Prostate gland (tissue), 2 donors: ENCODE measurements at regions not wholly inside any gene's neighbourhood (a gene's known extent, or its start where the extent isn't known, plus 50 kb on each side); places are given as distances from the start of the nearest gene placed in this dataset.

Experiments
- DNase-seq: peaks from one replicate; pipeline ENCODE4 v3.0.0-alpha.2; 2019; ENCODE audit warnings: low spot score
- H3K27ac ChIP-seq, 2 donors: fragments of 200-600 bp; sonication (generic); 2 replicates each; pipeline ENCODE4 v1.5.1; 2017 to 2019
- H3K27me3 ChIP-seq: fragments of 200-600 bp; sonication (generic); replicated peaks from 2 replicates; pipeline ENCODE4 v1.5.1; 2019; ENCODE audit not compliant: insufficient read depth
- H3K36me3 ChIP-seq, 2 donors: fragments of 200-600 bp; sonication (generic); 1 replicate in 1 of 2; 2 replicates in 1 of 2; pipeline versions ENCODE4 v1.5.1 to v1.8.1; 2017 to 2019
- H3K4me1 ChIP-seq: fragments of 200-600 bp; sonication (generic); replicated peaks from 2 replicates; pipeline ENCODE4 v1.5.1; 2019
- H3K4me3 ChIP-seq, 2 donors: fragments of 200-600 bp; sonication (generic); 2 replicates each; pipeline ENCODE4 v1.5.1; 2017 to 2019
- H3K9me3 ChIP-seq: fragments of 200-600 bp; sonication (generic); 2 replicates; pipeline ENCODE4 v1.5.1; 2017
- CTCF ChIP-seq, 4 experiments: fragments of 200-600 bp in 2 of 4; fragments of 450-650 bp in 2 of 4; sonication (generic) in 2 of 4; IDR thresholded peaks; 1 replicate in 3 of 4; 2 replicates in 1 of 4; pipeline ENCODE4 v1.5.1; 2016 to 2019; ENCODE audit warnings: antibody characterized with exemption in 4 of 4, mild to moderate bottlenecking in 2 of 4, moderate library complexity in 2 of 4
- POLR2A ChIP-seq: fragments of 450-650 bp; IDR thresholded peaks from one replicate; pipeline ENCODE4 v1.6.1; 2016; ENCODE audit warnings: antibody characterized with exemption, mild to moderate bottlenecking
- POLR2AphosphoS5 ChIP-seq: sonication (generic); formaldehyde crosslinking; IDR thresholded peaks from one replicate; pipeline ENCODE4 v1.6.1; 2017; ENCODE audit warnings: antibody characterized with exemption
- WGBS: methylation state at CpG from one replicate; pipeline ENCODE4 v1.1.5; 2018; 5-methylcytosine and 5-hydroxymethylcytosine counted together
- intact Hi-C: fragments of 100-400 bp; cut with DNase I; formaldehyde crosslinking; loops from one replicate; pipeline ENCODE4 v1.14.2; 2022

- DNase-seq = no peak
- TF ChIP-seq CTCF (IDR thresholded peaks at IDR 0.05) (no peak), POLR2A (no peak), POLR2AphosphoS5 (no peak)
- Histone ChIP-seq H3K4me3 (no peak overlapping the region), H3K27ac (no peak overlapping the region), H3K4me1 (no peaks in the 10 kb centered on the region), H3K36me3 (no peaks in the 10 kb centered on the region), H3K9me3 (no peaks in the 10 kb centered on the region), H3K27me3 (no peaks in the 10 kb centered on the region)
- WGBS = 35% methylated on average over 1 of the region's 1 CpG
- intact Hi-C loops = no loop called here
These were observed 336.8 kb downstream of the ARL6IP6 start for GRCh38 chr2:153055182-153055581.

GRCh38 chr2:153052807-153053559, 334.6 kb downstream of the ARL6IP6 start:
- Histone ChIP-seq H3K27ac (no peak overlapping the region), H3K9me3 (no peaks in the 10 kb centered on the region), H3K27me3 (no peaks in the 10 kb centered on the region), H3K36me3 (no peaks in the 10 kb centered on the region), H3K4me3 (no peak overlapping the region), H3K4me1 (no peaks in the 10 kb centered on the region)
- TF ChIP-seq POLR2A = no peak
- no peak for TF ChIP-seq CTCF (IDR thresholded peaks at IDR 0.05)
- no peak for TF ChIP-seq POLR2AphosphoS5
- intact Hi-C loops = no loop called here
- DNase-seq = no peak
- WGBS = 90% methylated on average over 6 of the region's 6 CpGs

GRCh38 chr2:153047220-153047619, 328.8 kb downstream of the ARL6IP6 start:
- Histone ChIP-seq H3K27me3 (peaks cover 2% of the 10 kb centered on the region), H3K9me3 (no peaks in the 10 kb centered on the region), H3K4me3 (no peak overlapping the region), H3K4me1 (no peaks in the 10 kb centered on the region), H3K27ac (no peak overlapping the region), H3K36me3 (no peaks in the 10 kb centered on the region)
- TF ChIP-seq POLR2A = no peak
- no peak for TF ChIP-seq CTCF (IDR thresholded peaks at IDR 0.05)
- TF ChIP-seq POLR2AphosphoS5 = no peak
- intact Hi-C loops = no loop called here
- no peak for DNase-seq
- WGBS = 56% methylated on average over 1 of the region's 1 CpG

- no peaks in the 10 kb centered on the region for H3K4me1 ChIP-seq
- H3K27me3 ChIP-seq = peaks cover 2% of the 10 kb centered on the region
- no peaks in the 10 kb centered on the region for H3K36me3 ChIP-seq
- no peak for TF ChIP-seq CTCF (IDR thresholded peaks at IDR 0.05)
- no peak for TF ChIP-seq POLR2AphosphoS5
- no peak for TF ChIP-seq POLR2A
- intact Hi-C loops = no loop called here
- no peak overlapping the region for H3K4me3 ChIP-seq
- 86% methylated on average over 1 of the region's 1 CpG for WGBS
- H3K9me3 ChIP-seq = no peaks in the 10 kb centered on the region
- DNase-seq = no peak
- H3K27ac ChIP-seq = no peak overlapping the region
These were observed 325.0 kb downstream of the ARL6IP6 start for GRCh38 chr2:153043385-153043784.

GRCh38 chr2:153028626-153029025, 310.2 kb downstream of the ARL6IP6 start:
- intact Hi-C loops = no loop called here
- H3K9me3 ChIP-seq = no peaks in the 10 kb centered on the region

More at GRCh38 chr2:153028626-153029025, 310.2 kb downstream of the ARL6IP6 start:
- WGBS = 77% methylated on average over 2 of the region's 2 CpGs
- Histone ChIP-seq H3K27me3 (no peaks in the 10 kb centered on the region), H3K4me3 (no peak overlapping the region), H3K36me3 (no peaks in the 10 kb centered on the region), H3K4me1 (no peaks in the 10 kb centered on the region), H3K27ac (no peak overlapping the region)
- DNase-seq = no peak
- TF ChIP-seq CTCF (IDR thresholded peaks at IDR 0.05) (no peak), POLR2A (no peak), POLR2AphosphoS5 (no peak)
